IPS DF 4.7 (cell line): ENCODE measurements at regions not wholly inside any gene's neighbourhood (a gene's known extent, or its start where the extent isn't known, plus 50 kb on each side); places are given as distances from the start of the nearest gene placed in this dataset.

Source experiments
- DNase-seq: peaks from one replicate; pipeline ENCODE4 v3.0.0-alpha.2; 2013; ENCODE audit warnings: low spot score; ENCODE audit errors: extremely low read depth

- no peak for DNase-seq
Observed at GRCh38 chr3:177597311-177598096, 400.2 kb upstream of the TBL1XR1 start.

- DNase-seq: no peak
Observed at GRCh38 chr3:177598097-177598833, 401.0 kb upstream of the TBL1XR1 start.

- DNase-seq: no peak
Observed at GRCh38 chr3:177599326-177599725, 402.0 kb upstream of the TBL1XR1 start.

DNA sequence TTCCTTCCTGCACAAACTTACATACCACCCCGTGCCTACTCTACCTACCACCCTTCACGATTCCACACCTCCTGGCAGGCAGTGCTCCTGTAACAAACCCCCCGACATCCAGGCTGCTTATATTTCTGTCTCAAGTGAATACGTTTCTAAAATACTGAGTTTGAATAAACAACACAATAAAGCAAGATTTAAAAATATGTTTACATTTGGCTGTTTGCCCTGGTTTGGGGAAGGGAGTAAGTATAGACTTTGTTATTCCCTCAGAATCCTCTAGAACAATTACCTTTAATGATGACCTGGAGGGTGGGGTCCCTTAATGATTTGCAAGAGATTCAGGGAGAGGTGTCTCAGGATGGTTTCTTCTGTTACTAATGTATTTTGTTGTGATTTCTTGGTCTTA is 402.6 kb upstream of the TBL1XR1 start:
- DNase-seq: no peak

DNA sequence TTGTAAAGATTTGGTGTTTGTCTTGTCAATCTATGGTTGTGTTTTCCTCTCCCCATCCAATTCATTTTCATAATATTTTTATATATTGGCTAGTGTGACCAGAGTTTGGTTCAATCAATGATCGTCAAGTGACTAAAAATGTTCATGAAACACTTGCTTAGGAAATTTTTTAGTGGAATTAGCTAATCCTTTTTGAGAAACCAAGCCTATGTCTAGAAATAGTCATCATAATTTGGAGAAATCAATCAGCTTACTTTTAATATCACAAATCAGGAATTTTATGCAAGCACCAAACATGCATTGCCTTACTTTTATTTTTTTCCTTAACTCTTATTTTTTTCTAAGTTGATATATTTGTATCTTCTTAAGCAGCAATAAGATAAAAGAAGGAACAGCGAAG is 403.1 kb upstream of the TBL1XR1 start:
- no peak for DNase-seq

- no peak for DNase-seq
Observed at GRCh38 chr3:177601152-177601551, 403.9 kb upstream of the TBL1XR1 start.

DNA sequence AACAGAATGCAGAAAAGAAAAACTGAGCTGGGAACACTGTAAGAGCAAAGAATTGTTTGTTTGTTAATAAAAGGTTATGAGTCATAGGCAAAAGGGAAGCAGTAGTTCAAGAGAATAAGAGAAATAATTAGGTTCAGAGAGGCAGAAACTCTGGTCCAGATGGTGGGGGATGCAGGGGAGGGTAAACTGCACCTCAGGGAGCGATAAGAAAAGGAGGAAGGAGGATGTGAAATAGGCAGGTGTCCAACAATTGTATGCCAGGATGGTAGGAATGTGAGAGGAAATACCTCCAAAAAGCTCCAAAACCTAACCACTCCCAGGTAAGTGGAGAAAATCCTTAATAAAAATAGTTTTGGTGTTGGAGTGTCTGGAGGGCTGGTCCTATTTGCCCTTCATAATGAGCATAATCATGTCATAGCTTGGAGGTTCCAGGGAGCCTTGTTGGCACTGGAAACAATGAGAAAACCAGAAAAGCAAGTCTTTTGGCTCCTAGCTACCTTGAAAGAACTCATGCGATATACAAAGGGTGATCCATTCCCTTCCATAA is 405.4 kb upstream of the TBL1XR1 start:
- no peak for DNase-seq

DNA sequence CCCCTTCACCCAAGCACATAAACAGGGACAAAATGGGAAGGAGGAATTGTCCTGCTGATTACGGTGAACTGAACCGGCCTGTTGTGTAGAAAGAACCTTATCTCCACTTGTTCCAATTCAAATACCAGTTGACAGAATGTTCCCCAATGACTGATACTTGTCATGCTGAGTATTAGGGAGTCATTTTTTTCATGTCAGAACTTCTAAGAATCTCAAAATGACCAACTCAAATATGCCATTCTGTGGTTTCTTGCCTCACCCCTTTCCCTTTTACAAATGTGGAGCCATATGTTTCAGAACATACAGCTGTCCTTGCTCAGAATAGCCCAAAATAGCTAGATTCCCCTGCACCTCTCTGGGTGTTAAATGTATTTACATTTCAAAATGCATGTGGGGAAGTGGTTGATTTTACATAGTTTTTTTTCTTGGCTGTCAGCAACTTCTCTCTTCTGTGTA is 405.9 kb upstream of the TBL1XR1 start:
- DNase-seq: no peak

GRCh38 chr3:177604181-177604580 is 406.9 kb upstream of the TBL1XR1 start:
- no peak for DNase-seq

- DNase-seq: no peak
Observed at GRCh38 chr3:177606891-177607290, 409.6 kb upstream of the TBL1XR1 start.

DNA sequence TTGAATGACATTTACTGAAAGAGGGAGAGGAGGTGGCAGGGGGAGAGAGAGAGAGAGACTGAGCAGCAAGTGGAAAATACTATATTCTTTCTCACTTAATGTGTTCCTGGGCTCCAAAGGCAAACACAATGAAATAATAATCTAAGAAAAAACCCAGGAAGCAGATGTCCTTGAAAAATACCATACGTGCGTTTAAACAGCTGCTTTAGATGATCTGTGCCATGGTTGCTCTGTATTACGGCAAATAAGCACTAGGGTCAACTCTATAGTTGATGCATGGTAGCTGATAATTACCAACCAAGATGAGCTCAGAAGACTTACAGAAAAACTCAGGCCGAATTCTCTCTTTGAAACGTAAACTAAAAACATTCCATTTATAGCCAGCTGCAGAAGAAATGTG is 410.3 kb upstream of the TBL1XR1 start:
- no peak for DNase-seq

- no peak for DNase-seq
Observed at GRCh38 chr3:177608443-177608842, 411.2 kb upstream of the TBL1XR1 start.

DNA sequence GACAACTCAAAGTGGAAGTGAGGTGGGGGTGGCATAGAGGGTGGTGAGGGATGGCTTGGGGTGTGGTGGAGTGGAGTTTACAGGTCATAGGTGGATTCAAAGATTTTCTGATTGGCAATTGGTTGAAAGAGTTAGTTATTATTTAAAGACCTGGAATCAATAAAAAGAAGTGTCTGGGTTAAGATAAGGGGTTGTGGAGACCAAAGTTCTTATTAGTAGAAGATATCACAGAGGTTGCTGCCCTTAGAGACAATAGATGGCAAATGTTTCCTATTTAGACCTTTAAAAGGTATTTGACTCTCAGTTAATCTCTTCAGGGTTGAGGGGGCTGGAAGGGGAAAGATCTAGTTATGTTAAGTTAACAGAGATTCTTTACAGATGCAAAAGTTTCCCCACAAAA is 412.3 kb upstream of the TBL1XR1 start:
- DNase-seq: no peak

GRCh38 chr3:177610262-177610661 is 413.0 kb upstream of the TBL1XR1 start:
- no peak for DNase-seq

GRCh38 chr3:177610686-177611633 is 413.7 kb upstream of the TBL1XR1 start:
- no peak for DNase-seq

DNA sequence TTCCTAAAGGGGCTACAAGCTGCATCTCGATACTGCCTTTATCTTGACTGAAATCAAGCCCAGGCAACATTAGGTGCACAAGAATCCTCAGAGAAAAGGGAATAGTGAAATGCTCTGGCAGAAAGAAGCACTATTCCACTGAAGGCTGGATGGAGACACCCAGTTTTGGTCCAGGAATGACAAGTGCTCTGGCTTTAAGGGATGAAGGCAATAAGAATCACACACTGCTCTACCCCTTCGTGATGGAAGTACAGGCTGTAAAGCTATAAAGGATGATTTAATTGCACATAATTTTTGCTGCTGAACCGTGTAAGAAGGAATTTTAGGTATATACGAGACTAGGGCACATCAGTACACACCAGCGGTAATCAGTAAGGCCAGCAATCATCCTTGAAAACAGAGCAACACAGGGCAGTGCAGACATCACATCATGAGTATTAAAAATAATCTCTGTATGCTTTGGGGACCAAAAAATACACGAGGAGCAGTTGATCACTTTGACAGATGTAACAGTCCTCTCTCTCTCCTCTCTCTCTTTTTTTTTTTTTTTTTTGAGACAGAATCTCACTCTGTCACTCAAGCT is 414.6 kb upstream of the TBL1XR1 start:
- DNase-seq: no peak

GRCh38 chr3:177613901-177614300 is 416.6 kb upstream of the TBL1XR1 start:
- no peak for DNase-seq

GRCh38 chr3:177615015-177615414 is 417.7 kb upstream of the TBL1XR1 start:
- DNase-seq: no peak

DNA sequence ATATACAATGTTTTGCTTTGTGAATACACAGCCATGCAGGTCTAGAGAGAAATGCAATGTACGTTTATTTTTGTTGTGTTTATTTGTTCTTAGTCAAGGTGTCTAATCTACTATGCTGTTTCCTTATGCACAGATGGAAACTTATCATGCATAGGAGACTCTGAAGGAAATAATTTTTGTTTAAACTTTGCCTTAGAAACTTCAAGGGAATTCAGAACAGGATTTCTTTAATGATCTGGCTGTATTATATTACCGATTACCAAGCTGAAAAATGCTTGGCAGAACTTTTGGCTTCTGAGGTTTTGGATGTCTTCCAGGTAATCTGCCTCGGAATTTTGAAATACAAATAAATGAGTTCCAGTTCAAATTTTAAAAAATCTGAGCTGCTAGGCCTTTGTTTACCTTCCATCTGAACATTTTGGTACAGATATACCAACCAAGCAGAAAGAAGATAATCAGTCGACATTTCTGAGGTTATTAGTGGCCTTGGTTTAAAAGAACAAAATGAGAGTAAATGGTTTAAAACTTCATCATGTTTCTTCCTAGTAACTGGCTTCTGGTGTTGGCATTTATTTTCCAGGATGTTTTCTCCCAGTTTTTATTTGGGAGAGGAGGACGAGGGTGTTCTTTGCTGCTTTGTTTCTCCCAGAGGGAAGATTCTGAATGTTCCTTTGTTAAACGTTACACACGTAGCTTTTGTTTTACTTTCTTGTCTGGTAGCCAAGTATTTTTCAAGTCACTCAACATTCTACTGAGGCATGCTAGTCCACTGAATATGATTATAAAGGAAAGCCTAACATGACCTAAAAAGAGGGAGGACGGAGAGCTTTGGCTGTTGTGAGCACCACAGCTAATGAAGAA is 421.8 kb upstream of the TBL1XR1 start:
- DNase-seq: no peak

GRCh38 chr3:177620073-177620472 is 422.8 kb upstream of the TBL1XR1 start:
- DNase-seq: no peak
